T-cell (primary cell): ENCODE measurements at regions not wholly inside any gene's neighbourhood (a gene's known extent, or its start where the extent isn't known, plus 50 kb on each side); places are given as distances from the start of the nearest gene placed in this dataset.

Source experiments
- ATAC-seq, 4 experiments: fragments of 200-7000 bp in 3 of 4; fragments of 150-1000 bp in 1 of 4; cut with Tn5 transposase; replicated peaks in 1 of 4; 1 replicate in 3 of 4; 2 replicates in 1 of 4; pipeline ENCODE4 v1.10.0; 2021; ENCODE audit warnings: moderate library complexity in 3 of 4, mild to moderate bottlenecking in 2 of 4, moderate number of reproducible peaks in 1 of 4
- CTCF ChIA-PET, 2 donors: fragments of 300-600 bp; sonication (Branson Sonifier 250); formaldehyde crosslinking; loops; one replicate each; lab custom pipeline; 2022; ENCODE audit warnings: antibody characterized with exemption in 2 of 2; lab: Charles Lee
- POLR2A ChIA-PET, 2 donors: fragments of 300-600 bp; sonication (Branson Sonifier 250); formaldehyde crosslinking; loops; one replicate each; lab custom pipeline; 2022; ENCODE audit warnings: antibody characterized with exemption in 2 of 2; lab: Charles Lee
- DNase-seq, 35 experiments: peaks; one replicate each; pipeline versions ENCODE4 v3.0.0 to v3.0.0-alpha.2; 2013 to 2023
- H3K27ac ChIP-seq: one replicate; pipeline ENCODE4 v1.5.1; 2013; ENCODE audit warnings: low read length
- H3K27me3 ChIP-seq, 2 experiments: replicated peaks in 1 of 2; 1 replicate in 1 of 2; 2 replicates in 1 of 2; pipeline versions ENCODE4 v1.6.1 to v1.7.0; 2013; ENCODE audit warnings: low read length in 1 of 2, mixed read lengths in 1 of 2; ENCODE audit not compliant: control insufficient read depth in 2 of 2, insufficient read depth in 2 of 2; ENCODE audit errors: extremely low read depth in 1 of 2
- H3K36me3 ChIP-seq, 2 donors: 1 replicate in 1 of 2; 2 replicates in 1 of 2; pipeline versions ENCODE4 v1.6.1 to v1.7.0; 2013; ENCODE audit warnings: low read length in 1 of 2; ENCODE audit not compliant: control insufficient read depth in 2 of 2, insufficient read depth in 1 of 2; ENCODE audit errors: extremely low read depth in 1 of 2
- H3K4me1 ChIP-seq, 2 experiments: 1 replicate in 1 of 2; 2 replicates in 1 of 2; pipeline versions ENCODE4 v1.6.1 to v1.7.0; 2013; ENCODE audit warnings: low read length in 2 of 2, mixed read lengths in 1 of 2; ENCODE audit not compliant: insufficient read depth in 2 of 2, control insufficient read depth in 1 of 2; ENCODE audit errors: extremely low read depth in 1 of 2
- H3K4me3 ChIP-seq, 2 donors: 1 replicate in 1 of 2; 2 replicates in 1 of 2; pipeline versions ENCODE4 v1.5.1 to v1.7.0; 2013; ENCODE audit warnings: mild to moderate bottlenecking in 2 of 2, low read length in 1 of 2, moderate library complexity in 1 of 2; ENCODE audit not compliant: control insufficient read depth in 1 of 2; ENCODE audit errors: extremely low read depth in 1 of 2
- H3K9me3 ChIP-seq: 2 replicates; pipeline ENCODE4 v1.7.0; 2013
- H3K27ac Mint-ChIP-seq, 2 donors: one replicate each; pipeline ENCODE4 v1.8.0; 2020 to 2021; ENCODE audit warnings: mild to moderate bottlenecking in 2 of 2, mixed read lengths in 2 of 2
- H3K27me3 Mint-ChIP-seq, 2 donors: one replicate each; pipeline ENCODE4 v1.8.0; 2021 to 2022; ENCODE audit warnings: mixed read lengths in 2 of 2
- H3K36me3 Mint-ChIP-seq: one replicate; pipeline ENCODE4 v1.8.0; 2021; ENCODE audit warnings: mixed read lengths
- H3K4me1 Mint-ChIP-seq, 3 donors: one replicate each; pipeline ENCODE4 v1.8.0; 2020 to 2022; ENCODE audit warnings: mixed read lengths in 3 of 3, mild to moderate bottlenecking in 1 of 3
- H3K4me3 Mint-ChIP-seq, 3 donors: one replicate each; pipeline ENCODE4 v1.8.0; 2020 to 2022; ENCODE audit warnings: mild to moderate bottlenecking in 3 of 3, mixed read lengths in 3 of 3, moderate library complexity in 3 of 3
- H3K9me3 Mint-ChIP-seq, 3 donors: one replicate each; pipeline ENCODE4 v1.8.0; 2020 to 2022; ENCODE audit warnings: mixed read lengths in 3 of 3
- WGBS: methylation state at CpG from one replicate; pipeline ENCODE4 v1.1.5; 2013; ENCODE audit warnings: missing lambda C conversion rate; ENCODE audit not compliant: insufficient coverage; 5-methylcytosine and 5-hydroxymethylcytosine counted together

DNA sequence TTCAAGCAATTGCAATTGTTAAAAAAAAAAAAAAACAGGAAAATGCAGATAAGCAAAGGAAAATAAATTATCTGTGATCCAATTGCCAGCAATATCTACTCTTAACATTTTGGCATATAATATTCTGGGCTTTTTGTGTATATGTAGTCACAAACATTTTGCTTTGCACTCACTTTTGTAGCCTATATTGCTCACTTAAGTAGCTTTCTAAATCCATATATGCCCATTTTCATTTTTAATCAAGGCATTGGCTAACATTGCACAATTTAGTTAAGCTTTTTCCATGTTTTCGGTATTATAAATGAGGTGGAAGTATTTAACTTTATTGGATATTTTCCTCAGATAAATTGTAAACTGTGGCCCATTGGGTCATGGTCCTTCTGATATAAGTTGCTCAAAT is 466.3 kb upstream of the ATP2B1 start:
- H3K27me3 ChIP-seq = no peaks in the 10 kb centered on the region
- ATAC-seq (no peak), DNase-seq (no peak)
- no peaks in the 10 kb centered on the region for H3K9me3 Mint-ChIP-seq
- H3K4me1 ChIP-seq = no peaks in the 10 kb centered on the region
- H3K36me3 Mint-ChIP-seq = no peaks in the 10 kb centered on the region
- no peak overlapping the region for H3K4me3 ChIP-seq
- POLR2A ChIA-PET = no interaction called here
- H3K9me3 ChIP-seq = no peaks in the 10 kb centered on the region
- CTCF ChIA-PET = no interaction called here
- WGBS = no CpG with 5 or more reads among the region's 1 CpG
- H3K27ac Mint-ChIP-seq = no peak overlapping the region
- H3K4me3 Mint-ChIP-seq = no peak overlapping the region
- no peaks in the 10 kb centered on the region for H3K4me1 Mint-ChIP-seq
- peaks cover 0 to 5% of the 10 kb centered on the region in 2 donors for H3K27me3 Mint-ChIP-seq
- no peaks in the 10 kb centered on the region for H3K36me3 ChIP-seq
- no peak overlapping the region for H3K27ac ChIP-seq

DNA sequence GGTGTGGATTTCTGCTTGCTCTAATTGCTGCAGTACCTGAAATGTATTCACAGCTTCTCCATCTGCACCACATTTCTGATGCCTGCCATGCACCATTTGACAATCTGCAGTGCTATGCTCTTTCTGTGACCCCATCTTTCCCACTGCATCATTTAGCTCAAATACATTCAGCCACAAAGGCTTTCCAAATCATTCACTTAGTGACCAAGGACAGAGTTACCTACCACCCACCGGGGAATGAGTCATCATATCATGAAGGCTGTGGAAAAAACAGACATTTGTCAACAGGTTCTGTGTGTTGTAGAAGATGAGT is 465.5 kb upstream of the ATP2B1 start:
- Mint-ChIP-seq H3K4me3 (no peak overlapping the region), H3K27ac (no peak overlapping the region), H3K27me3 (peaks cover 0 to 3% of the 10 kb centered on the region in 2 donors), H3K36me3 (no peaks in the 10 kb centered on the region), H3K9me3 (no peaks in the 10 kb centered on the region), H3K4me1 (no peaks in the 10 kb centered on the region)
- WGBS = no CpG with 5 or more reads among the region's 1 CpG
- DNase-seq (no peak), ATAC-seq (no peak)
- H3K4me3 ChIP-seq = no peak overlapping the region
- no peak overlapping the region for H3K27ac ChIP-seq
- POLR2A ChIA-PET = no interaction called here
- no peaks in the 10 kb centered on the region for H3K36me3 ChIP-seq
- H3K9me3 ChIP-seq = no peaks in the 10 kb centered on the region
- CTCF ChIA-PET = no interaction called here
- H3K4me1 ChIP-seq = no peaks in the 10 kb centered on the region
- H3K27me3 ChIP-seq = no peaks in the 10 kb centered on the region

DNA sequence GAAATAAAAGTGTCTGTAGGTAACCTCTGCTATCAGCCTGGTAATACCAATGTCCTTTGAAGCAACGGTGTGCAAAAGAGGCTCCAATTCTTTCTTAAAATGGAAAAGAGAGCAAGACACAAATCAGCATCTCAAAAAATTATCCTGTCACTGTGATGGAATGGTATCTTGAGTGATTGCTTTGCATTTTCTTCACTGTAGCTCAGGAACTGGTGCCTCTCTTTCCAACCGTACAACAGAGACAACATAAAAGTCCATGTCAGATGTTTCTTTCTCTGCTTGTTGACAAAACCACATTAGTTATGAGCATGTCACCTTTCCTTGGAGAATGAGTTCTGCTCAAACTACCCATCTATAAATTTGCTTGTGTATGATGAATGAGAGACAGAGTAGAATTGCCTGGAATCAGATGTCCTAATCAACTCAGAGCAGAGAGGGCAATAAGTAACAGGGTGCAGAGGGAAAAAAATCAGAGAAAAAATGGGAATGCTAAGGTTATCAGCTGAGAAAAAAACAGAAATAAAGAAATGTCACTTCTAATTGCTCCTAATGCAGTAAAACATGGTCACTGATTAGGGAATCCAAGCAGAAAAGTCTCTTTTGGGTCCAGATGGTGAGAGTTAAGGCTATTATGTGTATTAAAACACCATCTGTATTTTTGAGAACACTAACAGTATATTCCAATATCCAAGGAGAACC is 465.0 kb upstream of the ATP2B1 start:
- H3K36me3 ChIP-seq = no peaks in the 10 kb centered on the region
- H3K4me3 Mint-ChIP-seq = no peak overlapping the region
- H3K36me3 Mint-ChIP-seq = no peaks in the 10 kb centered on the region
- DNase-seq = no peak
- H3K27me3 Mint-ChIP-seq = peaks cover 0 to 3% of the 10 kb centered on the region in 2 donors
- ChIA-PET CTCF (no interaction called here), POLR2A (no interaction called here)
- H3K4me3 ChIP-seq = no peak overlapping the region
- H3K27ac ChIP-seq = no peak overlapping the region
- H3K27ac Mint-ChIP-seq = no peak overlapping the region
- WGBS = 40% methylated on average over 1 of the region's 2 CpGs
- H3K4me1 ChIP-seq = no peaks in the 10 kb centered on the region
- no peaks in the 10 kb centered on the region for H3K9me3 Mint-ChIP-seq
- H3K27me3 ChIP-seq = no peaks in the 10 kb centered on the region
- no peak for ATAC-seq
- no peaks in the 10 kb centered on the region for H3K9me3 ChIP-seq
- no peaks in the 10 kb centered on the region for H3K4me1 Mint-ChIP-seq

DNA sequence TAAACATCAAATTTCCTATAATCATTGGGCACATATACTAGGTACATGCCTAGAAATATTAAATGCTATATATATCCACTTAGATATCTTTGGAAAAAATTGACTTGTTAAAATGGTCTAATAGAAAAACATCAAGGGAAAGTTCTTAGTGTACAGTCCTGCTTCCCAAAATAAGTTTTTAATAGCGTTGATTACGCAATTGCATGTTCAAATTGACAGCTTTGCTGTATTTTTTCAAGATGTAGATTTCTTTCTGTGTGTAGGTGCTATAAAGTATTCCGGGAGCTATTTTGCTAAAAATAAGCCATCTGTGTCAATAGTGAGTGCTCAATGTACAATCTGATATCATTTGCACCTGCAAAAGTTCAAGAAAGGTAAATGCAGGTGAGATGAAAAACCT is 463.9 kb upstream of the ATP2B1 start:
- Mint-ChIP-seq H3K27me3 (peaks cover 0 to 3% of the 10 kb centered on the region in 2 donors), H3K4me1 (no peaks in the 10 kb centered on the region), H3K27ac (no peak overlapping the region), H3K4me3 (no peak overlapping the region), H3K9me3 (no peaks in the 10 kb centered on the region), H3K36me3 (no peaks in the 10 kb centered on the region)
- CTCF ChIA-PET = no interaction called here
- DNase-seq = no peak
- no peaks in the 10 kb centered on the region for H3K9me3 ChIP-seq
- no peak overlapping the region for H3K4me3 ChIP-seq
- ATAC-seq = no peak
- no peak overlapping the region for H3K27ac ChIP-seq
- no peaks in the 10 kb centered on the region for H3K4me1 ChIP-seq
- no peaks in the 10 kb centered on the region for H3K27me3 ChIP-seq
- no peaks in the 10 kb centered on the region for H3K36me3 ChIP-seq
- POLR2A ChIA-PET = no interaction called here
- no CpG with 5 or more reads among the region's 3 CpGs for WGBS

DNA sequence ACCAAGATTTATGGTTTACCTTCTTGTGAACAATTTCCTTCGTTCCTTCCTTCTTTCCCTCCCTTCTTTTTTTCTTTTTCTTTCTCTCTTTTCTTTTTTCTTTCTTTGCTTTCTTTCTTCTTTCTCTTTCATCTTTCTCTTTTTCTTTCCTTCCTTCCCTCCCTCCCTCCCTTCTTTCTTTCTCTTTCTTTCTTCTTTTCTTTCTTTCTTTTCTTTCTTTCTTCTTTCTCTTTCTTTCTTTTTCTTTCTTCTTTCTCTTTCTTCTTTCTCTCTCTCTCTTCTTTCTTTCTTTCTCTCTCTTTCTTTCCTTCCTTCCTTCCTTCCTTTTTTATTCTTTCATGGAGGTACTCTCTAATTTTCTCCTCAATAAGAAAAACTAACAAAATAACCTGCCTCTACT is 462.1 kb upstream of the ATP2B1 start:
- no peaks in the 10 kb centered on the region for H3K4me1 Mint-ChIP-seq
- ATAC-seq (no peak), DNase-seq (no peak)
- H3K27ac Mint-ChIP-seq = no peak overlapping the region
- Histone ChIP-seq H3K9me3 (no peaks in the 10 kb centered on the region), H3K27me3 (no peaks in the 10 kb centered on the region), H3K36me3 (no peaks in the 10 kb centered on the region), H3K4me3 (no peak overlapping the region), H3K27ac (no peak overlapping the region), H3K4me1 (no peaks in the 10 kb centered on the region)
- ChIA-PET CTCF (no interaction called here), POLR2A (no interaction called here)
- no peak overlapping the region for H3K4me3 Mint-ChIP-seq
- WGBS = 56% methylated on average over 1 of the region's 1 CpG
- no peaks in the 10 kb centered on the region for H3K9me3 Mint-ChIP-seq
- H3K27me3 Mint-ChIP-seq = peaks cover 0 to 2% of the 10 kb centered on the region in 2 donors
- no peaks in the 10 kb centered on the region for H3K36me3 Mint-ChIP-seq

DNA sequence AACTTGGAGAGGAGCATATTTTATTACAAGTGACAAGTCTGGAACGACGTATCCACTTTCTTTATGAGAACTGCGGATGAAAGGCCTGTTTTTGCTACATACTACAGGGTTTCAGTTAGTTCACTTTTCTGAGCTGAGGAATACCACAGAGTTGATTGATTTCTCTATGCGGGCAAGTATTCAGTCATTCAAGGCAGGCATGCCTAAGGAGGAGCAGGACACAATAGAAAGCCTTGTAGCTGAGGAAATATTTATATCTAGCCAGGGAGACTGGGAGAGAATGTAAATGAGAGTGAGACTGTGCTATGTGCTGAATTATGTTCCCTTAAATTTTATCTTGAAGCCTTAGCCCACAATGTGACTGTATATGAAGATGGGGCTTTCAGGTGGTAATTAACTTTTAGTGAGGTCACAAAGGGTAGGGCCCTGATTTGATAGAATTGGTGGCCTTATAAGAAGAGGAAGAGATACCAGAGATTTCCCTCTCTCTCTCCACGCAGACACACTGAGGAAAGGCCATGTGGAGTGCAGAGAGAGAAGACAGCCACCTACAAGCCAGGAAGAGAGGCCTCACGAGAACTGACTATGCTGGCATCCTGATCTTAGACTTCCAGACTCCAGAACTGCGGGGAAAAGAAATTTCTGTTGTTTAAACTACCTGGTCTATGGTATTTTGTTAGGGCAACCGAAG is 459.0 kb upstream of the ATP2B1 start:
- Histone ChIP-seq H3K4me3 (no peak overlapping the region), H3K9me3 (no peaks in the 10 kb centered on the region), H3K27me3 (no peaks in the 10 kb centered on the region), H3K27ac (no peak overlapping the region), H3K36me3 (no peaks in the 10 kb centered on the region), H3K4me1 (no peaks in the 10 kb centered on the region)
- ChIA-PET POLR2A (no interaction called here), CTCF (no interaction called here)
- Mint-ChIP-seq H3K36me3 (no peaks in the 10 kb centered on the region), H3K27me3 (no peaks in the 10 kb centered on the region), H3K27ac (no peak overlapping the region), H3K9me3 (no peaks in the 10 kb centered on the region), H3K4me1 (no peaks in the 10 kb centered on the region), H3K4me3 (no peak overlapping the region)
- ATAC-seq (no peak), DNase-seq (no peak)
- WGBS = 93% methylated on average over 6 of the region's 8 CpGs
